H7 (cell line): ENCODE measurements at regions not wholly inside any gene's neighbourhood (a gene's known extent, or its start where the extent isn't known, plus 50 kb on each side); places are given as distances from the start of the nearest gene placed in this dataset.
"Not testable (repeated sequence)": the region's sequence is repeated elsewhere in the genome, so short reads cannot be mapped to it uniquely, and the experiment has no call there.

ENCODE experiments used
- DNase-seq: peaks from one replicate; pipeline ENCODE4 v3.0.0; 2012
- H3K27me3 ChIP-seq: 2 replicates; pipeline ENCODE4 v1.6.0; 2011; ENCODE audit warnings: mild to moderate bottlenecking, low read length; ENCODE audit not compliant: control insufficient read depth, insufficient read depth
- H3K36me3 ChIP-seq: replicated peaks from 2 replicates; pipeline ENCODE4 v1.5.1; 2011; ENCODE audit warnings: low read length; ENCODE audit not compliant: control insufficient read depth, insufficient read depth
- H3K4me3 ChIP-seq: 2 replicates; pipeline ENCODE4 v1.5.1; 2011; ENCODE audit warnings: low read depth, mild to moderate bottlenecking, control low read depth, low read length, moderate library complexity; ENCODE audit not compliant: insufficient read depth

- H3K4me3 ChIP-seq, H3K36me3 ChIP-seq, H3K27me3 ChIP-seq, DNase-seq: not testable (repeated sequence)
These were observed 122.3 kb upstream of the LIFR start for GRCh38 chr5:38678697-38679096.

- H3K36me3 ChIP-seq: no peaks in the 10 kb centered on the region
- H3K27me3 ChIP-seq: no peaks in the 10 kb centered on the region
- H3K4me3 ChIP-seq: no peak overlapping the region
- DNase-seq: no peak
These were observed 123.8 kb upstream of the LIFR start for GRCh38 chr5:38680094-38680825.

- Histone ChIP-seq H3K36me3 (no peaks in the 10 kb centered on the region), H3K27me3 (no peaks in the 10 kb centered on the region), H3K4me3 (no peak overlapping the region)
- no peak for DNase-seq
These were observed 124.7 kb upstream of the LIFR start for GRCh38 chr5:38681029-38681706.

- H3K4me3 ChIP-seq: no peak overlapping the region
- no peak for DNase-seq
These were observed 125.5 kb upstream of the LIFR start for GRCh38 chr5:38681966-38682365.

GRCh38 chr5:38686658-38687057 is 130.2 kb upstream of the LIFR start:
- Histone ChIP-seq H3K36me3 (no peaks in the 10 kb centered on the region), H3K27me3 (no peaks in the 10 kb centered on the region), H3K4me3 (no peak overlapping the region)
- no peak for DNase-seq

More at GRCh38 chr5:38681966-38682365, 125.5 kb upstream of the LIFR start:
- Histone ChIP-seq H3K27me3 (no peaks in the 10 kb centered on the region), H3K36me3 (no peaks in the 10 kb centered on the region)

- DNase-seq: no peak
- H3K27me3 ChIP-seq: no peaks in the 10 kb centered on the region
- no peaks in the 10 kb centered on the region for H3K36me3 ChIP-seq
- H3K4me3 ChIP-seq: no peak overlapping the region
These were observed 135.9 kb upstream of the LIFR start for GRCh38 chr5:38692346-38692745.

- no peak for DNase-seq
- H3K27me3 ChIP-seq: no peaks in the 10 kb centered on the region
- no peak overlapping the region for H3K4me3 ChIP-seq
- H3K36me3 ChIP-seq: no peaks in the 10 kb centered on the region
These were observed 136.5 kb upstream of the LIFR start for GRCh38 chr5:38692781-38693527.

- DNase-seq: no peak
- Histone ChIP-seq H3K36me3 (no peaks in the 10 kb centered on the region), H3K27me3 (no peaks in the 10 kb centered on the region), H3K4me3 (no peak overlapping the region)
These were observed 138.8 kb upstream of the LIFR start for GRCh38 chr5:38695021-38695958.

- no peaks in the 10 kb centered on the region for H3K27me3 ChIP-seq
- no peak for DNase-seq
- no peak overlapping the region for H3K4me3 ChIP-seq
- H3K36me3 ChIP-seq: no peaks in the 10 kb centered on the region
These were observed 140.6 kb upstream of the LIFR start for GRCh38 chr5:38697013-38697412.

GRCh38 chr5:38705529-38705928 is 140.3 kb upstream of the OSMR start:
- not testable (repeated sequence) for H3K27me3 ChIP-seq, H3K4me3 ChIP-seq, DNase-seq, H3K36me3 ChIP-seq

GRCh38 chr5:38706376-38706775 is 139.4 kb upstream of the OSMR start:
- DNase-seq: no peak
- Histone ChIP-seq H3K27me3 (no peaks in the 10 kb centered on the region), H3K4me3 (no peak overlapping the region), H3K36me3 (no peaks in the 10 kb centered on the region)

- no peaks in the 10 kb centered on the region for H3K27me3 ChIP-seq
- DNase-seq: no peak
- no peak overlapping the region for H3K4me3 ChIP-seq
- no peaks in the 10 kb centered on the region for H3K36me3 ChIP-seq
These were observed 138.2 kb upstream of the OSMR start for GRCh38 chr5:38707352-38708210.

GRCh38 chr5:38709678-38710306 is 136.0 kb upstream of the OSMR start:
- H3K27me3 ChIP-seq: no peaks in the 10 kb centered on the region
- DNase-seq: no peak
- no peaks in the 10 kb centered on the region for H3K36me3 ChIP-seq
- no peak overlapping the region for H3K4me3 ChIP-seq
